ENCODE measurements at regions not wholly inside any gene's neighbourhood (a gene's known extent, or its start where the extent isn't known, plus 50 kb on each side); places are given as distances from the start of the nearest gene placed in this dataset.
"Not testable (repeated sequence)": the region's sequence is repeated elsewhere in the genome, so short reads cannot be mapped to it uniquely, and the experiment has no call there.

- Mint-ChIP-seq H3K4me3 (no peak overlapping the region), H3K4me1 (ENCODE audit: low read depth) (no peaks in the 10 kb centered on the region), H3K9me3 (peaks cover 0 to 7% of the 10 kb centered on the region in 2 donors), H3K27ac (no peak overlapping the region), H3K36me3 (ENCODE audit: insufficient read depth in 2 of 2) (no peaks in the 10 kb centered on the region), H3K27me3 (ENCODE audit: low read depth) (no peaks in the 10 kb centered on the region)
- ATAC-seq (replicated peaks in 1 of 2) (no peak), DNase-seq (no peak)
Measured at GRCh38 chr4:170949084-170949483, 859.3 kb upstream of the AADAT start.

- no peak overlapping the region for H3K4me3 Mint-ChIP-seq
- H3K36me3 Mint-ChIP-seq (ENCODE audit: insufficient read depth in 2 of 2) = peaks cover 0 to 2% of the 10 kb centered on the region in 2 donors
- H3K27ac Mint-ChIP-seq = no peak overlapping the region
- no peaks in the 10 kb centered on the region for H3K27me3 Mint-ChIP-seq (ENCODE audit: low read depth)
- no peak for DNase-seq
- peaks cover 6 to 12% of the 10 kb centered on the region in 2 donors for H3K9me3 Mint-ChIP-seq
- ATAC-seq (replicated peaks in 1 of 2) = no peak
- no peaks in the 10 kb centered on the region for H3K4me1 Mint-ChIP-seq (ENCODE audit: low read depth)
Measured at GRCh38 chr4:170940043-170940724, 850.4 kb upstream of the AADAT start.

- no peak for ATAC-seq (replicated peaks in 1 of 2)
- peaks cover 0 to 2% of the 10 kb centered on the region in 2 donors for H3K36me3 Mint-ChIP-seq (ENCODE audit: insufficient read depth in 2 of 2)
Measured at GRCh38 chr4:170938588-170938987, 848.8 kb upstream of the AADAT start.

GRCh38 chr4:170931321-170931720 lies 841.6 kb upstream of the AADAT start:
- no peaks in the 10 kb centered on the region for H3K36me3 Mint-ChIP-seq (ENCODE audit: insufficient read depth in 2 of 2)
- H3K4me1 Mint-ChIP-seq (ENCODE audit: low read depth) = no peaks in the 10 kb centered on the region
- no peaks in the 10 kb centered on the region for H3K27me3 Mint-ChIP-seq (ENCODE audit: low read depth)

More at GRCh38 chr4:170938588-170938987, 848.8 kb upstream of the AADAT start:
- Mint-ChIP-seq H3K4me3 (no peak overlapping the region), H3K9me3 (peaks cover 6 to 12% of the 10 kb centered on the region in 2 donors), H3K27me3 (ENCODE audit: low read depth) (no peaks in the 10 kb centered on the region), H3K27ac (no peak overlapping the region), H3K4me1 (ENCODE audit: low read depth) (no peaks in the 10 kb centered on the region)
- no peak for DNase-seq

GRCh38 chr4:170888660-170889059 lies 798.9 kb upstream of the AADAT start:
- Mint-ChIP-seq H3K36me3 (ENCODE audit: insufficient read depth in 2 of 2) (peaks cover 0 to 1% of the 10 kb centered on the region in 2 donors), H3K27me3 (ENCODE audit: low read depth) (no peaks in the 10 kb centered on the region), H3K4me1 (ENCODE audit: low read depth) (no peaks in the 10 kb centered on the region), H3K4me3 (no peak overlapping the region), H3K27ac (no peak overlapping the region), H3K9me3 (peaks cover 4 to 5% of the 10 kb centered on the region in 2 donors)
- ATAC-seq (replicated peaks in 1 of 2) (no peak), DNase-seq (no peak)

More at GRCh38 chr4:170931321-170931720, 841.6 kb upstream of the AADAT start:
- ATAC-seq (replicated peaks in 1 of 2) = no peak
- Mint-ChIP-seq H3K4me3 (no peak overlapping the region), H3K27ac (no peak overlapping the region), H3K9me3 (peaks cover 0 to 4% of the 10 kb centered on the region in 2 donors)
- no peak for DNase-seq

- no peak overlapping the region for H3K4me3 Mint-ChIP-seq
- no peaks in the 10 kb centered on the region for H3K4me1 Mint-ChIP-seq (ENCODE audit: low read depth)
- H3K27me3 Mint-ChIP-seq (ENCODE audit: low read depth) = no peaks in the 10 kb centered on the region
- peaks cover 0 to under 1% of the 10 kb centered on the region in 2 donors for H3K36me3 Mint-ChIP-seq (ENCODE audit: insufficient read depth in 2 of 2)
- H3K27ac Mint-ChIP-seq = no peak overlapping the region
- ATAC-seq (replicated peaks in 1 of 2) = no peak
- H3K9me3 Mint-ChIP-seq = peaks cover 4 to 6% of the 10 kb centered on the region in 2 donors
- DNase-seq = no peak
Measured at GRCh38 chr4:170887396-170887795, 797.6 kb upstream of the AADAT start.

GRCh38 chr4:170884969-170885570 lies 795.3 kb upstream of the AADAT start:
- no peak overlapping the region for H3K4me3 Mint-ChIP-seq
- no peaks in the 10 kb centered on the region for H3K36me3 Mint-ChIP-seq (ENCODE audit: insufficient read depth in 2 of 2)

GRCh38 chr4:170881646-170882045 lies 791.9 kb upstream of the AADAT start:
- H3K27me3 Mint-ChIP-seq (ENCODE audit: low read depth); H3K27ac Mint-ChIP-seq; ATAC-seq (replicated peaks in 1 of 2); H3K4me3 Mint-ChIP-seq; H3K9me3 Mint-ChIP-seq; H3K4me1 Mint-ChIP-seq (ENCODE audit: low read depth); H3K36me3 Mint-ChIP-seq (ENCODE audit: insufficient read depth in 2 of 2); DNase-seq: not testable (repeated sequence)

More at GRCh38 chr4:170884969-170885570, 795.3 kb upstream of the AADAT start:
- no peak for DNase-seq
- Mint-ChIP-seq H3K27me3 (ENCODE audit: low read depth) (no peaks in the 10 kb centered on the region), H3K4me1 (ENCODE audit: low read depth) (no peaks in the 10 kb centered on the region), H3K27ac (no peak overlapping the region), H3K9me3 (peaks cover 6 to 7% of the 10 kb centered on the region in 2 donors)
- no peak for ATAC-seq (replicated peaks in 1 of 2)

GRCh38 chr4:170875868-170876267 lies 786.1 kb upstream of the AADAT start:
- no peak overlapping the region for H3K27ac Mint-ChIP-seq
- no peaks in the 10 kb centered on the region for H3K27me3 Mint-ChIP-seq (ENCODE audit: low read depth)
- H3K4me1 Mint-ChIP-seq (ENCODE audit: low read depth) = no peaks in the 10 kb centered on the region
- H3K9me3 Mint-ChIP-seq = peaks cover 2 to 4% of the 10 kb centered on the region in 2 donors
- H3K36me3 Mint-ChIP-seq (ENCODE audit: insufficient read depth in 2 of 2) = no peaks in the 10 kb centered on the region
- ATAC-seq (replicated peaks in 1 of 2) (no peak), DNase-seq (no peak)
- H3K4me3 Mint-ChIP-seq = no peak overlapping the region

GRCh38 chr4:170872794-170873193 lies 783.0 kb upstream of the AADAT start:
- Mint-ChIP-seq H3K9me3 (peaks cover 7 to 9% of the 10 kb centered on the region in 2 donors), H3K36me3 (ENCODE audit: insufficient read depth in 2 of 2) (no peaks in the 10 kb centered on the region), H3K4me1 (ENCODE audit: low read depth) (no peaks in the 10 kb centered on the region), H3K27me3 (ENCODE audit: low read depth) (no peaks in the 10 kb centered on the region), H3K27ac (no peak overlapping the region), H3K4me3 (no peak overlapping the region)
- ATAC-seq (replicated peaks in 1 of 2) (no peak), DNase-seq (no peak)

- peaks cover 9 to 12% of the 10 kb centered on the region in 2 donors for H3K9me3 Mint-ChIP-seq
- DNase-seq = no peak
- H3K27ac Mint-ChIP-seq = no peak overlapping the region
- peaks cover 0 to 1% of the 10 kb centered on the region in 2 donors for H3K36me3 Mint-ChIP-seq (ENCODE audit: insufficient read depth in 2 of 2)
- H3K4me1 Mint-ChIP-seq (ENCODE audit: low read depth) = no peaks in the 10 kb centered on the region
- no peak overlapping the region for H3K4me3 Mint-ChIP-seq
- H3K27me3 Mint-ChIP-seq (ENCODE audit: low read depth) = no peaks in the 10 kb centered on the region
- no peak for ATAC-seq (replicated peaks in 1 of 2)
Measured at GRCh38 chr4:170868170-170868569, 778.4 kb upstream of the AADAT start.

- no peak overlapping the region for H3K4me3 Mint-ChIP-seq
- no peaks in the 10 kb centered on the region for H3K27me3 Mint-ChIP-seq (ENCODE audit: low read depth)
- H3K36me3 Mint-ChIP-seq (ENCODE audit: insufficient read depth in 2 of 2) = no peaks in the 10 kb centered on the region
- peaks cover 5 to 12% of the 10 kb centered on the region in 2 donors for H3K9me3 Mint-ChIP-seq
- DNase-seq = no peak
- ATAC-seq (replicated peaks in 1 of 2) = no peak
- no peak overlapping the region for H3K27ac Mint-ChIP-seq
- no peaks in the 10 kb centered on the region for H3K4me1 Mint-ChIP-seq (ENCODE audit: low read depth)
Measured at GRCh38 chr4:170854097-170854496, 764.3 kb upstream of the AADAT start.

- Mint-ChIP-seq H3K4me3 (no peak overlapping the region), H3K27me3 (ENCODE audit: low read depth) (no peaks in the 10 kb centered on the region), H3K36me3 (ENCODE audit: insufficient read depth in 2 of 2) (no peaks in the 10 kb centered on the region), H3K4me1 (ENCODE audit: low read depth) (no peaks in the 10 kb centered on the region), H3K27ac (no peak overlapping the region), H3K9me3 (peaks cover 5 to 10% of the 10 kb centered on the region in 2 donors)
- DNase-seq (peak; percentile 8 to 13), ATAC-seq (replicated peaks in 1 of 2) (no peak)
Measured at GRCh38 chr4:170853422-170854021, 763.8 kb upstream of the AADAT start.
